ENCODE measurements at regions not wholly inside any gene's neighbourhood (a gene's known extent, or its start where the extent isn't known, plus 50 kb on each side); places are given as distances from the start of the nearest gene placed in this dataset.

GRCh38 chr10:131418681-131419080, 107.2 kb upstream of the TCERG1L start:
- Histone ChIP-seq H3K27me3 (replicated peaks; ENCODE audit: insufficient read depth) (no peaks in the 10 kb centered on the region), H3K4me3 (no peak overlapping the region), H3K4me1 (replicated peaks) (no peaks in the 10 kb centered on the region), H3K9me3 (no peaks in the 10 kb centered on the region), H3K36me3 (no peaks in the 10 kb centered on the region), H3K27ac (no peak overlapping the region)
- 58% methylated on average over 5 of the region's 5 CpGs for WGBS
- TF ChIP-seq POLR2AphosphoS5 (IDR thresholded peaks at IDR 0.05), result no peak
- TF ChIP-seq CTCF (IDR thresholded peaks at IDR 0.05), result no peak
- no peak for TF ChIP-seq POLR2A (IDR thresholded peaks at IDR 0.05)
- intact Hi-C loops (cut with DNase I), result no loop called here
- DNase-seq (ENCODE audit: low spot score), result no peak

GRCh38 chr10:131419797-131420196, 108.3 kb upstream of the TCERG1L start:
- DNase-seq (ENCODE audit: low spot score), result no peak
- 93% methylated on average over 22 of the region's 22 CpGs for WGBS
- Histone ChIP-seq H3K36me3 (no peaks in the 10 kb centered on the region), H3K4me1 (replicated peaks) (no peaks in the 10 kb centered on the region), H3K27ac (no peak overlapping the region), H3K4me3 (no peak overlapping the region), H3K27me3 (replicated peaks; ENCODE audit: insufficient read depth) (no peaks in the 10 kb centered on the region), H3K9me3 (no peaks in the 10 kb centered on the region)
- intact Hi-C loops (cut with DNase I), result no loop called here
- TF ChIP-seq CTCF (IDR thresholded peaks at IDR 0.05) (no peak), POLR2AphosphoS5 (IDR thresholded peaks at IDR 0.05) (no peak)

- DNase-seq (ENCODE audit: low spot score), result no peak
- 71% methylated on average over 1 of the region's 1 CpG for WGBS
- Histone ChIP-seq H3K36me3 (no peaks in the 10 kb centered on the region), H3K4me1 (replicated peaks) (no peaks in the 10 kb centered on the region), H3K27me3 (replicated peaks; ENCODE audit: insufficient read depth) (no peaks in the 10 kb centered on the region), H3K27ac (no peak overlapping the region), H3K9me3 (no peaks in the 10 kb centered on the region), H3K4me3 (no peak overlapping the region)
- intact Hi-C loops (cut with DNase I), result no loop called here
- no peak for TF ChIP-seq POLR2AphosphoS5 (IDR thresholded peaks at IDR 0.05)
- no peak for TF ChIP-seq CTCF (IDR thresholded peaks at IDR 0.05)
- no peak for TF ChIP-seq POLR2A (IDR thresholded peaks at IDR 0.05)
These were observed 109.3 kb upstream of the TCERG1L start for GRCh38 chr10:131420867-131421266.

GRCh38 chr10:131421381-131421780, 109.9 kb upstream of the TCERG1L start:
- DNase-seq (ENCODE audit: low spot score), result no peak
- no peaks in the 10 kb centered on the region for H3K36me3 ChIP-seq
- no peak for TF ChIP-seq POLR2A (IDR thresholded peaks at IDR 0.05)
- H3K27ac ChIP-seq, result no peak overlapping the region
- no peaks in the 10 kb centered on the region for H3K27me3 ChIP-seq (replicated peaks; ENCODE audit: insufficient read depth)
- H3K4me3 ChIP-seq, result no peak overlapping the region
- no peaks in the 10 kb centered on the region for H3K9me3 ChIP-seq
- no peaks in the 10 kb centered on the region for H3K4me1 ChIP-seq (replicated peaks)
- intact Hi-C loops (cut with DNase I), result no loop called here
- WGBS, result 93% methylated on average over 5 of the region's 5 CpGs

- no peaks in the 10 kb centered on the region for H3K9me3 ChIP-seq
- 93% methylated on average over 10 of the region's 10 CpGs for WGBS
- H3K27ac ChIP-seq, result no peak overlapping the region
- intact Hi-C loops (cut with DNase I), result no loop called here
- H3K36me3 ChIP-seq, result no peaks in the 10 kb centered on the region
- H3K4me1 ChIP-seq (replicated peaks), result no peaks in the 10 kb centered on the region
- DNase-seq (ENCODE audit: low spot score), result no peak
- H3K4me3 ChIP-seq, result no peak overlapping the region
- TF ChIP-seq CTCF (IDR thresholded peaks at IDR 0.05) (no peak), POLR2A (IDR thresholded peaks at IDR 0.05) (no peak), POLR2AphosphoS5 (IDR thresholded peaks at IDR 0.05) (no peak)
- H3K27me3 ChIP-seq (replicated peaks; ENCODE audit: insufficient read depth), result no peaks in the 10 kb centered on the region
These were observed 111.2 kb upstream of the TCERG1L start for GRCh38 chr10:131422731-131423130.
